Astrocyte of the cerebellum (primary cell): ENCODE measurements at regions not wholly inside any gene's neighbourhood (a gene's known extent, or its start where the extent isn't known, plus 50 kb on each side); places are given as distances from the start of the nearest gene placed in this dataset.

Experiments used
- DNase-seq: peaks from one replicate; pipeline ENCODE4 v3.0.0-alpha.2; 2011; ENCODE audit warnings: low read depth
- H3K4me3 ChIP-seq: 2 replicates; pipeline ENCODE4 v1.5.1; 2011; ENCODE audit warnings: mild to moderate bottlenecking, low read depth, low read length, moderate library complexity
- CTCF ChIP-seq: IDR thresholded peaks from 2 replicates; pipeline ENCODE4 v1.5.1; 2012; ENCODE audit warnings: low read length, low read depth, moderate library complexity, mild to moderate bottlenecking; ENCODE audit errors: missing control alignments
- in situ Hi-C: cut with HindIII; loops from 2 replicates; pipeline ENCODE4 v1.10.0; 2017; ENCODE audit warnings: low sequenced_read_pairs

GRCh38 chr2:183614799-183615435 is 490.7 kb downstream of the NUP35 start:
- no peak for TF ChIP-seq CTCF
- peak; percentile 66 for DNase-seq
- H3K4me3 ChIP-seq = no peak overlapping the region
- in situ Hi-C loops = no loop called here

- in situ Hi-C loops = no loop called here
- no peak for TF ChIP-seq CTCF
- H3K4me3 ChIP-seq = no peak overlapping the region
- no peak for DNase-seq
These were observed 499.0 kb downstream of the NUP35 start for GRCh38 chr2:183623227-183623626.

GRCh38 chr2:183630964-183631363 is 506.7 kb downstream of the NUP35 start:
- no peak for TF ChIP-seq CTCF
- no peak for DNase-seq
- H3K4me3 ChIP-seq = no peak overlapping the region
- in situ Hi-C loops = no loop called here

GRCh38 chr2:183656121-183656520 is 531.9 kb downstream of the NUP35 start:
- no peak overlapping the region for H3K4me3 ChIP-seq
- DNase-seq = no peak
- in situ Hi-C loops = no loop called here
- no peak for TF ChIP-seq CTCF

DNA sequence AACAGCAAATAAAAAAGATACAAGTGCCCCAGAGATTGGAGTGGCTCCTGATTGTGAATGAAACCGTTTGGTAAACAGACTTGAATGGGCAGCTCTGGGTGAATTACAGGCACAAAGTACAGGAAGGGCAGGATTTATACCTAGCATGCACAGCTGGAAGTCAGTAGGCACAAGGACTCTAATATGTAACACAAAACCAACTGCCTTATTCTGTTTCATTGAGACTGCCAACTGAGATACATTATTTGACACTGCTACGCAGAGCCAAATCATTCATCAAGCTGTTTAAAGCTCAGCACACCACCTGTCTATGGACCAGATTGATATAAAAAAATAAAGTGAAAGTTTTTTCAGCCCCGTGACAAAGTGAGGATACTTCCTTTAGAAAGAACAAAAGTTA is 541.2 kb downstream of the NUP35 start:
- no peak for TF ChIP-seq CTCF

GRCh38 chr2:183666031-183666430 is 541.8 kb downstream of the NUP35 start:
- DNase-seq = peak; percentile 57
- in situ Hi-C loops = no loop called here
- H3K4me3 ChIP-seq = no peak overlapping the region
- TF ChIP-seq CTCF = no peak

More for the DNA sequence above, 541.2 kb downstream of the NUP35 start:
- no peak for DNase-seq
- no peak overlapping the region for H3K4me3 ChIP-seq
- in situ Hi-C loops = no loop called here
